Testis (tissue), 2 donors: ENCODE measurements at regions not wholly inside any gene's neighbourhood (a gene's known extent, or its start where the extent isn't known, plus 50 kb on each side); places are given as distances from the start of the nearest gene placed in this dataset.

ENCODE experiments used
- CTCF ChIP-seq, 3 experiments: fragments of 450-650 bp in 2 of 3; fragments of 200-600 bp in 1 of 3; sonication (generic) in 1 of 3; IDR thresholded peaks; one replicate each; pipeline ENCODE4 v1.5.1; 2016 to 2019; ENCODE audit warnings: antibody characterized with exemption in 3 of 3, mild to moderate bottlenecking in 2 of 3, moderate library complexity in 1 of 3
- POLR2A ChIP-seq: fragments of 450-650 bp; IDR thresholded peaks from one replicate; pipeline ENCODE4 v1.6.1; 2017; ENCODE audit warnings: antibody characterized with exemption, mild to moderate bottlenecking, moderate library complexity

DNA sequence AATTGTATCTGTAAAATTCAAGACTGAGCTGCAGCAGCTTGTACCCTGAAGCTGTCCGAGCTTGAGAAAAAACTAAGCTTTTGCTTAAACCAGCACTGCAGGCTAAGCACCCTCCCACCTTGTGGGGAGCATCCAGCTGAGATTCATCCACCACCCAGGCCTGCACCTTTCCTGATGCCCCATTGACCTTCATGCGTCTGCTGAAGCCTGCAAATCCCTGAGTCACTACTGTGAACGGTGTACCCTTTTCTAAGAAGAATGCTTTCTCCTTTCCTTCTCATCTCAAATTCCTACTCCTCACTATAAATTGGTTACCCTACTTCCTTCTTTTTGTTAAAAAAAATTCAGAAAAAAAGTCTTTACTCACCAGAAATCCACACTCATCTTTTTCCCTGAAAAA lies 90.9 kb upstream of the RGS18 start:
- TF ChIP-seq CTCF (IDR thresholded peaks at IDR 0.05): no peak
- TF ChIP-seq POLR2A: no peak
